H1 (cell line): ENCODE measurements at regions not wholly inside any gene's neighbourhood (a gene's known extent, or its start where the extent isn't known, plus 50 kb on each side); places are given as distances from the start of the nearest gene placed in this dataset.

Experiments
- CEBPB ChIP-seq: IDR thresholded peaks from 2 replicates; pipeline ENCODE4 v1.6.1; 2012; ENCODE audit warnings: low read depth, low read length
- EGR1 ChIP-seq: IDR thresholded peaks from 2 replicates; pipeline ENCODE4 v1.6.1; 2011; ENCODE audit warnings: low read depth, low read length, borderline replicate concordance
- FOSL1 ChIP-seq: IDR thresholded peaks from 2 replicates; pipeline ENCODE4 v1.6.1; 2011; ENCODE audit warnings: mild to moderate bottlenecking, low read depth, low read length, moderate library complexity; ENCODE audit not compliant: insufficient read depth
- JUN ChIP-seq: IDR thresholded peaks from 2 replicates; pipeline ENCODE4 v1.6.1; 2011; ENCODE audit warnings: low read depth, mild to moderate bottlenecking, improper control_type of control experiment, low read length
- POLR2AphosphoS5 ChIP-seq: IDR thresholded peaks from 2 replicates; pipeline ENCODE4 v1.6.1; 2011; ENCODE audit warnings: low read depth, low read length
- SIN3A ChIP-seq, 2 experiments: IDR thresholded peaks in 1 of 2; conservative IDR thresholded peaks in 1 of 2; 2 replicates each; pipeline ENCODE4 v1.6.1; 2011 to 2012; ENCODE audit warnings: low read length in 2 of 2, improper control_type of control experiment in 1 of 2, low read depth in 1 of 2, mild to moderate bottlenecking in 1 of 2

GRCh38 chr11:29282088-29282487, 734.7 kb downstream of the KCNA4 start (continued):
- no peak for TF ChIP-seq SIN3A (conservative IDR thresholded peaks at IDR 0.05 in 1 of 2, IDR thresholded peaks at IDR 0.05 in 1 of 2; ENCODE audit: low read depth in 1 of 2, low read length in 2 of 2)
- no peak for TF ChIP-seq JUN
- TF ChIP-seq FOSL1, result no peak
- no peak for TF ChIP-seq POLR2AphosphoS5
- no peak for TF ChIP-seq EGR1
- no peak for TF ChIP-seq CEBPB
